ENCODE measurements at regions not wholly inside any gene's neighbourhood (a gene's known extent, or its start where the extent isn't known, plus 50 kb on each side); places are given as distances from the start of the nearest gene placed in this dataset.

DNA sequence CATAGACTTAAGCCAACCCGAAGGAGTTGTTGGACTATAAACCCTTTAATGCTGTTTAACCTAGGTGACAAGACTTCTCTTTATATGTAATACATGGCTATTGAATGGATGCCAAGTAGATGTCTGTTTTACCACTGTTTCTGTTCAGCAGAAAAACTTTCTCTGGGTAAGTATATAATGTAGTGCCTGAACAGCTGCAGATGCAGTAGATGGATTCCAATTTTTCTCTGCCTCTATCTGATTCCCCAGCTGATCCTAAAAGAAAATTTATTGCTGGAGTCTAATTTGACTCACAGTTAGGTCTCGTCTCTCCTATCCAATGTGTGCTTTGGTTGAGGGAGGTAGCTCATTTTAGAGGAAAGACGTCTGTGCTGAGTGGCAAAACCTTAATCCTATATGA is 256.5 kb upstream of the CBLB start:
- no peaks in the 10 kb centered on the region for H3K9me3 ChIP-seq
- peaks cover 0 to 3% (median 2%) of the 10 kb centered on the region in 4 donors for H3K4me1 ChIP-seq
- TF ChIP-seq CTCF (IDR thresholded peaks at IDR 0.05) (no peak), EP300 (IDR thresholded peaks at IDR 0.05) (no peak), POLR2AphosphoS5 (IDR thresholded peaks at IDR 0.05) (no peak), POLR2A (IDR thresholded peaks at IDR 0.05; ENCODE audit: low read depth) (no peak)
- no peak for DNase-seq (ENCODE audit: extremely low spot score)
- H3K27me3 ChIP-seq, result no peaks in the 10 kb centered on the region
- intact Hi-C loops (cut with DNase I), result no loop called here
- no peak overlapping the region for H3K4me3 ChIP-seq
- H3K36me3 ChIP-seq, result no peaks in the 10 kb centered on the region
- 89% methylated on average over 3 of the region's 3 CpGs for WGBS
- H3K27ac ChIP-seq (replicated peaks in 1 of 4), result no peak overlapping the region

- TF ChIP-seq CTCF (IDR thresholded peaks at IDR 0.05), result no peak
- TF ChIP-seq POLR2A (IDR thresholded peaks at IDR 0.05; ENCODE audit: low read depth), result no peak
- no peak for TF ChIP-seq EP300 (IDR thresholded peaks at IDR 0.05)
- TF ChIP-seq POLR2AphosphoS5 (IDR thresholded peaks at IDR 0.05), result no peak
- intact Hi-C loops (cut with DNase I), result no loop called here
- H3K9me3 ChIP-seq, result no peaks in the 10 kb centered on the region
- H3K4me3 ChIP-seq, result no peak overlapping the region
- WGBS, result 60% methylated on average over 4 of the region's 4 CpGs
- H3K27me3 ChIP-seq, result no peaks in the 10 kb centered on the region
- H3K36me3 ChIP-seq, result no peaks in the 10 kb centered on the region
- peaks cover 6 to 13% (median 11%) of the 10 kb centered on the region in 4 donors for H3K4me1 ChIP-seq
- no peak overlapping the region for H3K27ac ChIP-seq (replicated peaks in 1 of 4)
- no peak for DNase-seq (ENCODE audit: extremely low spot score)
These were observed 257.4 kb upstream of the CBLB start for GRCh38 chr3:106126067-106126845.

- Histone ChIP-seq H3K36me3 (no peaks in the 10 kb centered on the region), H3K4me1 (peaks cover 8 to 18% (median 16%) of the 10 kb centered on the region in 4 donors), H3K9me3 (no peaks in the 10 kb centered on the region), H3K27me3 (no peaks in the 10 kb centered on the region), H3K27ac (replicated peaks in 1 of 4) (no peak overlapping the region), H3K4me3 (no peak overlapping the region)
- TF ChIP-seq CTCF (IDR thresholded peaks at IDR 0.05), result no peak
- TF ChIP-seq EP300 (IDR thresholded peaks at IDR 0.05), result no peak
- TF ChIP-seq POLR2AphosphoS5 (IDR thresholded peaks at IDR 0.05), result no peak
- no peak for TF ChIP-seq POLR2A (IDR thresholded peaks at IDR 0.05; ENCODE audit: low read depth)
- intact Hi-C loops (cut with DNase I), result no loop called here
- no peak for DNase-seq (ENCODE audit: extremely low spot score)
- 90% methylated on average over 4 of the region's 4 CpGs for WGBS
These were observed 258.0 kb upstream of the CBLB start for GRCh38 chr3:106126846-106127235.

GRCh38 chr3:106129939-106130338 is 261.1 kb upstream of the CBLB start:
- Histone ChIP-seq H3K4me1 (peaks cover 8 to 25% (median 16%) of the 10 kb centered on the region in 4 donors), H3K36me3 (no peaks in the 10 kb centered on the region), H3K27ac (replicated peaks in 1 of 4) (no peak overlapping the region), H3K4me3 (no peak overlapping the region), H3K9me3 (no peaks in the 10 kb centered on the region), H3K27me3 (no peaks in the 10 kb centered on the region)
- DNase-seq (ENCODE audit: extremely low spot score), result no peak
- intact Hi-C loops (cut with DNase I), result no loop called here
- WGBS, result 68% methylated on average over 2 of the region's 2 CpGs
- TF ChIP-seq POLR2AphosphoS5 (IDR thresholded peaks at IDR 0.05) (no peak), EP300 (IDR thresholded peaks at IDR 0.05) (no peak)

GRCh38 chr3:106130384-106131198 is 261.8 kb upstream of the CBLB start:
- no peak overlapping the region for H3K27ac ChIP-seq (replicated peaks in 1 of 4)
- H3K4me1 ChIP-seq, result peaks cover 8 to 25% (median 16%) of the 10 kb centered on the region in 4 donors
- no peak for DNase-seq (ENCODE audit: extremely low spot score)
- H3K36me3 ChIP-seq, result no peaks in the 10 kb centered on the region
- WGBS, result 27% methylated on average over 2 of the region's 2 CpGs
- H3K27me3 ChIP-seq, result no peaks in the 10 kb centered on the region
- H3K9me3 ChIP-seq, result no peaks in the 10 kb centered on the region
- intact Hi-C loops (cut with DNase I), result no loop called here
- TF ChIP-seq POLR2AphosphoS5 (IDR thresholded peaks at IDR 0.05) (no peak), CTCF (IDR thresholded peaks at IDR 0.05) (no peak), EP300 (IDR thresholded peaks at IDR 0.05) (no peak), POLR2A (IDR thresholded peaks at IDR 0.05; ENCODE audit: low read depth) (no peak)
- H3K4me3 ChIP-seq, result no peak overlapping the region

All from esophagus muscularis mucosa (tissue), 4 donors.